A549 (cell line): ENCODE measurements at regions not wholly inside any gene's neighbourhood (a gene's known extent, or its start where the extent isn't known, plus 50 kb on each side); places are given as distances from the start of the nearest gene placed in this dataset.
A peak's percentile ranks its signal among the peaks of the same experiment; 100 is the strongest.

ENCODE experiments used
- ATAC-seq, 2 experiments: fragments of 200-7000 bp in 1 of 2; fragments of >200 bp in 1 of 2; cut with Nextera tagmentation in 1 of 2; cut with Tn5 transposase in 1 of 2; 3 replicates each; pipeline versions ENCODE4 v1.8.0 to v1.9.1; 2018 to 2020; ENCODE audit warnings: mild to moderate bottlenecking in 1 of 2, moderate library complexity in 1 of 2
- CTCF ChIA-PET: fragments of 300-600 bp; sonication (Branson Sonifier 250); formaldehyde crosslinking; extraction: SDS; loops from one replicate; lab custom pipeline; 2021; ENCODE audit warnings: antibody characterized with exemption, inconsistent platforms; lab: Yijun Ruan, JAX
- POLR2A ChIA-PET: fragments of 350-600 bp; formaldehyde crosslinking; extraction: SDS; loops from one replicate; lab custom pipeline; 2021; ENCODE audit warnings: antibody characterized with exemption, inconsistent platforms; lab: Yijun Ruan, JAX
- DNase-seq, 2 experiments: peaks; one replicate each; pipeline versions ENCODE4 v3.0.0 to v3.0.0-alpha.2; 2011 to 2016; ENCODE audit warnings: low read depth in 1 of 2, low spot score in 1 of 2
- FAIRE-seq: peaks from 2 replicates; lab custom pipeline; 2011; peaks lifted over from hg19 to GRCh38; lab: Jason Lieb, UNC
- H3K27ac ChIP-seq, 2 experiments: fragments of >200 bp; sonication (Bioruptor Twin); formaldehyde crosslinking; 3 replicates each; pipeline ENCODE4 v1.5.1; 2016 to 2017
- H3K4me1 ChIP-seq: fragments of >200 bp; sonication (Bioruptor Twin); formaldehyde crosslinking; 3 replicates; pipeline ENCODE4 v1.6.1; 2016
- H3K4me2 ChIP-seq: fragments of >200 bp; sonication (Bioruptor Twin); formaldehyde crosslinking; 3 replicates; pipeline ENCODE4 v1.6.1; 2016
- H3K4me3 ChIP-seq: fragments of >200 bp; sonication (Bioruptor Twin); formaldehyde crosslinking; 3 replicates; pipeline ENCODE4 v1.5.1; 2016
- H3K9me3 ChIP-seq: fragments of >200 bp; sonication (Bioruptor Twin); formaldehyde crosslinking; 3 replicates; pipeline ENCODE4 v1.6.1; 2016
- BCL3 ChIP-seq: fragments of >200 bp; sonication (Bioruptor Twin); formaldehyde crosslinking; IDR thresholded peaks from 3 replicates; pipeline ENCODE4 v1.6.1; 2016
- BHLHE40 ChIP-seq: IDR thresholded peaks from 2 replicates; pipeline ENCODE4 v1.6.1; 2012; ENCODE audit warnings: low read depth, low read length, inconsistent platforms
- CEBPB ChIP-seq, 2 experiments: fragments of >200 bp in 1 of 2; sonication (Bioruptor Twin) in 1 of 2; formaldehyde crosslinking in 1 of 2; IDR thresholded peaks; 2 replicates each; pipeline ENCODE4 v1.6.1; 2012 to 2016
- CHD2 ChIP-seq: fragments of 150-350 bp; IDR thresholded peaks from 2 replicates; pipeline ENCODE4 v1.6.1; 2014; ENCODE audit warnings: low read length; ENCODE audit not compliant: partially characterized antibody
- CHD4 ChIP-seq: fragments of 200-600 bp; sonication (generic); IDR thresholded peaks from 2 replicates; pipeline ENCODE4 v1.6.1; 2016; ENCODE audit warnings: antibody characterized with exemption, mild to moderate bottlenecking, borderline replicate concordance
- CTCF ChIP-seq: fragments of >200 bp; sonication (Bioruptor Twin); formaldehyde crosslinking; IDR thresholded peaks from 3 replicates; pipeline ENCODE4 v1.5.1; 2016
- E2F6 ChIP-seq: IDR thresholded peaks from 2 replicates; pipeline ENCODE4 v1.6.1; 2012; ENCODE audit warnings: low read depth, borderline replicate concordance
- EHMT2 ChIP-seq: fragments of 200-600 bp; sonication (generic); IDR thresholded peaks from 2 replicates; pipeline ENCODE4 v1.6.1; 2016; ENCODE audit warnings: antibody characterized with exemption, low read depth, mild to moderate bottlenecking, moderate library complexity
- FOSB ChIP-seq: fragments of 250-450 bp; sonication (Bioruptor Pico); IDR thresholded peaks from 2 replicates; pipeline ENCODE4 v1.5.0; 2020; ENCODE audit warnings: mild to moderate bottlenecking, moderate library complexity
- FOSL2 ChIP-seq, 2 experiments: fragments of 450-650 bp in 1 of 2; fragments of >200 bp in 1 of 2; sonication (Bioruptor Twin) in 1 of 2; formaldehyde crosslinking; IDR thresholded peaks; 2 replicates each; pipeline versions ENCODE4 v1.5.0 to v1.6.1; 2016 to 2020; ENCODE audit warnings: mild to moderate bottlenecking in 1 of 2, moderate library complexity in 1 of 2
- FOXS1 ChIP-seq: fragments of 250-450 bp; sonication (Bioruptor Pico); IDR thresholded peaks from 2 replicates; pipeline ENCODE4 v1.5.0; 2020; ENCODE audit warnings: mild to moderate bottlenecking, moderate library complexity
- HDAC2 ChIP-seq: fragments of 200-600 bp; sonication (generic); IDR thresholded peaks from 2 replicates; pipeline ENCODE4 v1.6.1; 2016
- HOXB5 ChIP-seq: fragments of 250-450 bp; sonication (Bioruptor Pico); IDR thresholded peaks from 2 replicates; pipeline ENCODE4 v1.5.0; 2020; ENCODE audit warnings: mild to moderate bottlenecking, moderate library complexity
- JUN ChIP-seq, 2 experiments: fragments of >200 bp; sonication (Bioruptor Twin); formaldehyde crosslinking; IDR thresholded peaks; 2 replicates in 1 of 2; 3 replicates in 1 of 2; pipeline ENCODE4 v1.6.1; 2016 to 2017
- JUNB ChIP-seq: fragments of >200 bp; sonication (Bioruptor Twin); formaldehyde crosslinking; IDR thresholded peaks from 2 replicates; pipeline ENCODE4 v1.6.1; 2016
- KDM5A ChIP-seq: fragments of 200-600 bp; sonication (generic); IDR thresholded peaks from 2 replicates; pipeline ENCODE4 v1.6.1; 2016; ENCODE audit warnings: antibody characterized with exemption, mild to moderate bottlenecking
- MAZ ChIP-seq: fragments of 150-350 bp; IDR thresholded peaks from 2 replicates; pipeline ENCODE4 v1.6.1; 2014; ENCODE audit warnings: antibody characterized with exemption, low read depth, low read length, borderline replicate concordance
- MYC ChIP-seq: IDR thresholded peaks from 2 replicates; pipeline ENCODE4 v1.6.1; 2012; ENCODE audit warnings: mild to moderate bottlenecking, inconsistent platforms, low read length, improper control_type of control experiment, borderline replicate concordance
- NFE2L2 ChIP-seq: fragments of 150-350 bp; conservative IDR thresholded peaks from 2 replicates; pipeline ENCODE4 v1.6.1; 2014; ENCODE audit warnings: low read length
- NPAS2 ChIP-seq: fragments of 250-450 bp; sonication (Bioruptor Pico); IDR thresholded peaks from 2 replicates; pipeline ENCODE4 v1.8.0; 2022; ENCODE audit warnings: mild to moderate bottlenecking, moderate library complexity, borderline replicate concordance
- PBX3 ChIP-seq: IDR thresholded peaks from 2 replicates; pipeline ENCODE4 v1.6.1; 2012
- PHF8 ChIP-seq: fragments of 200-600 bp; sonication (generic); IDR thresholded peaks from 2 replicates; pipeline ENCODE4 v1.6.1; 2016; ENCODE audit warnings: low read depth, mild to moderate bottlenecking, antibody characterized with exemption, moderate library complexity, borderline replicate concordance
- POLR2A ChIP-seq: IDR thresholded peaks from 2 replicates; pipeline ENCODE4 v1.6.1; 2012; ENCODE audit warnings: mild to moderate bottlenecking, low read length
- POLR2AphosphoS2 ChIP-seq: conservative IDR thresholded peaks from 2 replicates; pipeline ENCODE4 v1.6.1; 2012; ENCODE audit warnings: low read length, improper control_type of control experiment, inconsistent platforms
- RARB ChIP-seq: fragments of 250-450 bp; sonication (Bioruptor Pico); IDR thresholded peaks from 2 replicates; pipeline ENCODE4 v1.8.0; 2021; ENCODE audit warnings: mild to moderate bottlenecking, moderate library complexity
- RFX5 ChIP-seq: fragments of 450-650 bp; IDR thresholded peaks from 2 replicates; pipeline ENCODE4 v1.7.1; 2014; ENCODE audit warnings: antibody characterized with exemption, mild to moderate bottlenecking, moderate library complexity
- RNF2 ChIP-seq: fragments of 200-600 bp; sonication (generic); IDR thresholded peaks from 2 replicates; pipeline ENCODE4 v1.6.1; 2016; ENCODE audit warnings: low read depth, mild to moderate bottlenecking, antibody characterized with exemption, moderate library complexity, borderline replicate concordance
- WGBS: methylation state at CpG from one replicate; pipeline ENCODE4 v1.1.6; 2017; ENCODE audit errors: missing lambda C conversion rate; 5-methylcytosine and 5-hydroxymethylcytosine counted together
- TF ChIP-seq, protein P1 (sequence below): fragments of 150-350 bp; IDR thresholded peaks from 2 replicates; pipeline ENCODE4 v1.6.1; 2014; ENCODE audit warnings: low read depth, mild to moderate bottlenecking, low read length

DNA sequence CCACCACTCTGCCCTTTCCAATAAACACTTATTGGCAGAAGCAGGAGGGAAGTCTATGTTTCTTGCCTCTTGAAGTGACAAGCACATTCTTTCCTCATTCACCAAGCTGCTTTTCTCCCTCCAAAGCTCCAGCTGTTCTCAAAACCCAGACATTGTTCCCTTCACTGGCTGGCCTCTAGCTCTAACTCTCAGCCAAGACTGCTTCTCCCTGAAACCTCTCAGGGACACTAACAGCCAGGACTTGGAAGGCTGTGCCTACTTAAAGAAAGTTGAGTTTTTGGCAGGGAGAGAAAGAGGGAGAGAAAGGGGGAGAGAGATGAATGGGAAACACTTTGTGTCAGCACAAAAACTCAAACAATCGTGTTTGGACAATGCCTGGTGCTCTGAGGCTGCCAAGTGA lies 99.5 kb downstream of the COX18 start:
- no peak for TF ChIP-seq MAZ
- no peak for TF ChIP-seq MYC
- no peak for TF ChIP-seq CEBPB (IDR thresholded peaks at IDR 0.05)
- WGBS: 57% methylated on average over 1 of the region's 1 CpG
- Histone ChIP-seq H3K27ac (peak overlapping the region in 1 of 2 experiments; percentile 60; a peak in 3 of 6 replicates), H3K4me2 (no peak overlapping the region), H3K4me1 (peaks cover 27% of the 10 kb centered on the region), H3K4me3 (no peak overlapping the region), H3K9me3 (no peaks in the 10 kb centered on the region)
- FAIRE-seq (no peak), ATAC-seq (no peak), DNase-seq (no peak)
- ChIA-PET CTCF (interaction anchor here (1.1 kb wide), 1 partner anchor 19 kb away, joined by 3 read pairs; no protein-coding TSS in a partner anchor), POLR2A (no interaction called here)

DNA sequence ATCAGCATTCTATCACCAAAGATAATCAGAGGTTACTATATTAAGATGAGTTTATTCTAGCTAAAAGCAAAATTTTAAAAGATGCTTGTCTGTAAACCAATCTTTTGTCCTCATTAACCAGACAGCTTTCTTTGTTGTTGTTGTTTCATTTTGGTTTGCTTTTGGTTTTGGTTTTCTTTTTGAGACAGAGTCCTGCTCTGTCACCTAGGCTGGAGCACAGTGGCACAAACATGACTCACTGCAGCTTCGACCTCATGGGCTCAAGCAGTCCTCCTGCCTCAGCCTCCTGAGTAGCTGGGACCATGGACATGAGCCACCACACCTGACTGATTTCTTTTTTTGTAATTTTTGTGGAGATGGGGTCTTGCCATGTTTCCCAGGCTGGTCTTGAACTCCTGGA lies 102.9 kb downstream of the COX18 start:
- ATAC-seq (no peak), DNase-seq (no peak), FAIRE-seq (no peak)
- WGBS: 0% methylated on average over 1 of the region's 1 CpG
- ChIA-PET CTCF (no interaction called here), POLR2A (no interaction called here)
- H3K4me3 ChIP-seq: no peak overlapping the region
- peaks cover 9% of the 10 kb centered on the region for H3K4me1 ChIP-seq
- 0 out of 3 replicates have a peak, but pooled peaks cover 3% of the 10 kb centered on the region for H3K9me3 ChIP-seq
- no peak overlapping the region for H3K4me2 ChIP-seq
- TF ChIP-seq BCL3 (no peak), PHF8 (no peak), NFE2L2 (no peak), FOSB (CRISPR knock-in tag) (no peak), BHLHE40 (no peak), NPAS2 (no peak), POLR2A (no peak), JUN (IDR thresholded peaks at IDR 0.05) (no peak), HDAC2 (no peak), CTCF (no peak), HOXB5 (no peak), KDM5A (no peak), MAZ (no peak), PBX3 (no peak)
- no peak overlapping the region for H3K27ac ChIP-seq

GRCh38 chr4:72959411-72959810 lies 110.1 kb downstream of the COX18 start:
- 70% methylated on average over 2 of the region's 2 CpGs for WGBS
- no peak for ATAC-seq
- H3K27ac ChIP-seq: no peak overlapping the region
- 0 out of 3 replicates have a peak, but pooled peaks cover 3% of the 10 kb centered on the region for H3K9me3 ChIP-seq
- TF ChIP-seq BHLHE40 (no peak), JUNB (no peak), PHF8 (no peak), HDAC2 (no peak), CEBPB (IDR thresholded peaks at IDR 0.05) (no peak), RNF2 (no peak), RFX5 (no peak), FOSL2 (IDR thresholded peaks at IDR 0.05) (no peak), FOSL2 (CRISPR knock-in tag; IDR thresholded peaks at IDR 0.05) (no peak), POLR2AphosphoS2 (no peak), E2F6 (no peak), CHD4 (no peak), FOXS1 (CRISPR knock-in tag) (no peak), EHMT2 (no peak), NPAS2 (no peak), BCL3 (no peak), HOXB5 (no peak), RARB (CRISPR knock-in tag) (no peak), CHD2 (no peak)
- TF ChIP-seq, protein P1, sequence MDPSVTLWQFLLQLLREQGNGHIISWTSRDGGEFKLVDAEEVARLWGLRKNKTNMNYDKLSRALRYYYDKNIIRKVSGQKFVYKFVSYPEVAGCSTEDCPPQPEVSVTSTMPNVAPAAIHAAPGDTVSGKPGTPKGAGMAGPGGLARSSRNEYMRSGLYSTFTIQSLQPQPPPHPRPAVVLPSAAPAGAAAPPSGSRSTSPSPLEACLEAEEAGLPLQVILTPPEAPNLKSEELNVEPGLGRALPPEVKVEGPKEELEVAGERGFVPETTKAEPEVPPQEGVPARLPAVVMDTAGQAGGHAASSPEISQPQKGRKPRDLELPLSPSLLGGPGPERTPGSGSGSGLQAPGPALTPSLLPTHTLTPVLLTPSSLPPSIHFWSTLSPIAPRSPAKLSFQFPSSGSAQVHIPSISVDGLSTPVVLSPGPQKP: no peak
- H3K4me3 ChIP-seq: no peak overlapping the region
- no peak for FAIRE-seq
- H3K4me1 ChIP-seq: no peaks in the 10 kb centered on the region
- ChIA-PET POLR2A (no interaction called here), CTCF (no interaction called here)
- DNase-seq: no peak
- no peak overlapping the region for H3K4me2 ChIP-seq
